RWPE1 (cell line): ENCODE measurements at regions not wholly inside any gene's neighbourhood (a gene's known extent, or its start where the extent isn't known, plus 50 kb on each side); places are given as distances from the start of the nearest gene placed in this dataset.
A peak's percentile ranks its signal among the peaks of the same experiment; 100 is the strongest.

Source experiments
- CTCF ChIA-PET: fragments of 350-600 bp; sonication (Branson Sonifier 250); formaldehyde crosslinking; extraction: SDS; loops from one replicate; lab custom pipeline; 2021; lab: Yijun Ruan, JAX
- POLR2A ChIA-PET: fragments of 400-600 bp; formaldehyde crosslinking; extraction: SDS; loops from one replicate; lab custom pipeline; 2020; ENCODE audit warnings: antibody characterized with exemption; ENCODE audit not compliant: low non-redundant PET; lab: Yijun Ruan, JAX
- DNase-seq: peaks from one replicate; pipeline ENCODE4 v3.0.0; 2012; ENCODE audit warnings: low spot score
- H3K27ac ChIP-seq: fragments of 450-650 bp; 2 replicates; pipeline ENCODE4 v1.5.1; 2017
- CTCF ChIP-seq: fragments of 450-650 bp; conservative IDR thresholded peaks from 2 replicates; pipeline ENCODE4 v1.5.1; 2017; ENCODE audit warnings: low read depth, mild to moderate bottlenecking

GRCh38 chr6:44053760-44054556, 73.3 kb downstream of the MRPL14 start:
- H3K27ac ChIP-seq, result peak overlapping the region; percentile 61
- TF ChIP-seq CTCF, result no peak
- POLR2A ChIA-PET, result no interaction called here
- DNase-seq, result no peak
- CTCF ChIA-PET, result interaction anchor here (1.2 kb wide), 1 partner anchor 21 kb away, joined by 3 read pairs; no protein-coding TSS in a partner anchor

GRCh38 chr6:44053106-44053756, 74.0 kb downstream of the MRPL14 start:
- DNase-seq, result no peak
- ChIA-PET POLR2A (interaction anchor here (0.8 kb wide), 1 partner anchor 54 kb away, joined by 4 read pairs; no protein-coding TSS in a partner anchor), CTCF (interaction anchor here (0.6 to 1.8 kb wide), 3 partner anchors 21 to 204 kb away, joined by 3 to 5 read pairs (median 3); partner anchors contain the start of gene SLC35B2)
- H3K27ac ChIP-seq, result peak overlapping the region; percentile 36
- TF ChIP-seq CTCF, result no peak

GRCh38 chr6:44052419-44053023, 74.7 kb downstream of the MRPL14 start:
- peak overlapping the region; percentile 81 for H3K27ac ChIP-seq
- ChIA-PET POLR2A (interaction anchor here (0.8 kb wide), 1 partner anchor 55 kb away, joined by 4 read pairs; no protein-coding TSS in a partner anchor), CTCF (interaction anchor here (0.6 to 1.8 kb wide), 2 partner anchors 26 to 86 kb away, joined by 3 to 5 read pairs; no protein-coding TSS in a partner anchor)
- no peak for TF ChIP-seq CTCF
- DNase-seq, result no peak

GRCh38 chr6:44051515-44051914, 75.7 kb downstream of the MRPL14 start:
- CTCF ChIA-PET, result interaction anchor here (1.8 kb wide), 1 partner anchor 27 kb away, joined by 5 read pairs; no protein-coding TSS in a partner anchor
- POLR2A ChIA-PET, result interaction anchor here (0.6 kb wide), 1 partner anchor 42 kb away, joined by 3 read pairs; no protein-coding TSS in a partner anchor
- H3K27ac ChIP-seq, result peak overlapping the region; percentile 81
- TF ChIP-seq CTCF, result no peak
- no peak for DNase-seq

GRCh38 chr6:44050872-44051505, 76.3 kb downstream of the MRPL14 start:
- no peak for DNase-seq
- no peak for TF ChIP-seq CTCF
- CTCF ChIA-PET, result no interaction called here
- peak overlapping the region; percentile 81 for H3K27ac ChIP-seq
- POLR2A ChIA-PET, result interaction anchor here (0.6 kb wide), 1 partner anchor 43 kb away, joined by 3 read pairs; no protein-coding TSS in a partner anchor
